ENCODE measurements at regions not wholly inside any gene's neighbourhood (a gene's known extent, or its start where the extent isn't known, plus 50 kb on each side); places are given as distances from the start of the nearest gene placed in this dataset.

GRCh38 chr1:234775477-234776246, 165.7 kb upstream of the IRF2BP2 start:
- Histone ChIP-seq H3K4me3 (ENCODE audit: low read depth, low read length) (no peak overlapping the region), H3K27me3 (replicated peaks) (peaks cover 30% of the 10 kb centered on the region), H3K27ac (no peak overlapping the region), H3K36me3 (replicated peaks) (no peaks in the 10 kb centered on the region)
- in situ Hi-C loops (cut with HindIII; ENCODE audit: low pct_ligation_motif_present, low sequenced_read_pairs), result no loop called here
- DNase-seq, result no peak
- TF ChIP-seq CTCF (IDR thresholded peaks at IDR 0.05; ENCODE audit: low read depth, low read length, missing control alignments), result no peak

GRCh38 chr1:234774971-234775370, 165.0 kb upstream of the IRF2BP2 start:
- H3K36me3 ChIP-seq (replicated peaks), result no peaks in the 10 kb centered on the region
- DNase-seq, result peak; percentile 59
- in situ Hi-C loops (cut with HindIII; ENCODE audit: low pct_ligation_motif_present, low sequenced_read_pairs), result no loop called here
- H3K4me3 ChIP-seq (ENCODE audit: low read depth, low read length), result no peak overlapping the region
- no peak overlapping the region for H3K27ac ChIP-seq
- no peak for TF ChIP-seq CTCF (IDR thresholded peaks at IDR 0.05; ENCODE audit: low read depth, low read length, missing control alignments)
- H3K27me3 ChIP-seq (replicated peaks), result peaks cover 29% of the 10 kb centered on the region

GRCh38 chr1:234773936-234774677, 164.1 kb upstream of the IRF2BP2 start:
- DNase-seq, result no peak
- Histone ChIP-seq H3K27me3 (replicated peaks) (peaks cover 23% of the 10 kb centered on the region), H3K36me3 (replicated peaks) (no peaks in the 10 kb centered on the region), H3K27ac (no peak overlapping the region), H3K4me3 (ENCODE audit: low read depth, low read length) (no peak overlapping the region)
- no peak for TF ChIP-seq CTCF (IDR thresholded peaks at IDR 0.05; ENCODE audit: low read depth, low read length, missing control alignments)
- in situ Hi-C loops (cut with HindIII; ENCODE audit: low pct_ligation_motif_present, low sequenced_read_pairs), result no loop called here

GRCh38 chr1:234772345-234773147, 162.6 kb upstream of the IRF2BP2 start:
- Histone ChIP-seq H3K27me3 (replicated peaks) (peaks cover 12% of the 10 kb centered on the region), H3K36me3 (replicated peaks) (no peaks in the 10 kb centered on the region), H3K4me3 (ENCODE audit: low read depth, low read length) (no peak overlapping the region), H3K27ac (peak overlapping the region; percentile 87)
- TF ChIP-seq CTCF (IDR thresholded peaks at IDR 0.05; ENCODE audit: low read depth, low read length, missing control alignments), result no peak
- in situ Hi-C loops (cut with HindIII; ENCODE audit: low pct_ligation_motif_present, low sequenced_read_pairs), result no loop called here
- DNase-seq, result peak; percentile 99

GRCh38 chr1:234771642-234772344, 161.8 kb upstream of the IRF2BP2 start:
- no peak for DNase-seq
- TF ChIP-seq CTCF (IDR thresholded peaks at IDR 0.05; ENCODE audit: low read depth, low read length, missing control alignments), result no peak
- peak overlapping the region; percentile 87 for H3K27ac ChIP-seq

More at GRCh38 chr1:234771642-234772344, 161.8 kb upstream of the IRF2BP2 start:
- Histone ChIP-seq H3K27me3 (replicated peaks) (peaks cover 4% of the 10 kb centered on the region), H3K36me3 (replicated peaks) (no peaks in the 10 kb centered on the region), H3K4me3 (ENCODE audit: low read depth, low read length) (no peak overlapping the region)
- in situ Hi-C loops (cut with HindIII; ENCODE audit: low pct_ligation_motif_present, low sequenced_read_pairs), result no loop called here

All from brain microvascular endothelial cell (primary cell).